Prostate gland (tissue), 2 donors: ENCODE measurements at regions not wholly inside any gene's neighbourhood (a gene's known extent, or its start where the extent isn't known, plus 50 kb on each side); places are given as distances from the start of the nearest gene placed in this dataset.

ENCODE experiments used
- DNase-seq: peaks from one replicate; pipeline ENCODE4 v3.0.0-alpha.2; 2019; ENCODE audit warnings: low spot score
- H3K27ac ChIP-seq, 2 donors: fragments of 200-600 bp; sonication (generic); 2 replicates each; pipeline ENCODE4 v1.5.1; 2017 to 2019
- H3K27me3 ChIP-seq: fragments of 200-600 bp; sonication (generic); replicated peaks from 2 replicates; pipeline ENCODE4 v1.5.1; 2019; ENCODE audit not compliant: insufficient read depth
- H3K36me3 ChIP-seq, 2 donors: fragments of 200-600 bp; sonication (generic); 1 replicate in 1 of 2; 2 replicates in 1 of 2; pipeline versions ENCODE4 v1.5.1 to v1.8.1; 2017 to 2019
- H3K4me1 ChIP-seq: fragments of 200-600 bp; sonication (generic); replicated peaks from 2 replicates; pipeline ENCODE4 v1.5.1; 2019
- H3K4me3 ChIP-seq, 2 donors: fragments of 200-600 bp; sonication (generic); 2 replicates each; pipeline ENCODE4 v1.5.1; 2017 to 2019
- H3K9me3 ChIP-seq: fragments of 200-600 bp; sonication (generic); 2 replicates; pipeline ENCODE4 v1.5.1; 2017
- POLR2A ChIP-seq: fragments of 450-650 bp; IDR thresholded peaks from one replicate; pipeline ENCODE4 v1.6.1; 2016; ENCODE audit warnings: antibody characterized with exemption, mild to moderate bottlenecking
- POLR2AphosphoS5 ChIP-seq: sonication (generic); formaldehyde crosslinking; IDR thresholded peaks from one replicate; pipeline ENCODE4 v1.6.1; 2017; ENCODE audit warnings: antibody characterized with exemption
- WGBS: methylation state at CpG from one replicate; pipeline ENCODE4 v1.1.5; 2018; 5-methylcytosine and 5-hydroxymethylcytosine counted together
- intact Hi-C: fragments of 100-400 bp; cut with DNase I; formaldehyde crosslinking; loops from one replicate; pipeline ENCODE4 v1.14.2; 2022
- TF ChIP-seq, protein P1 (sequence below), 4 experiments: fragments of 200-600 bp in 2 of 4; fragments of 450-650 bp in 2 of 4; sonication (generic) in 2 of 4; IDR thresholded peaks; 1 replicate in 3 of 4; 2 replicates in 1 of 4; pipeline ENCODE4 v1.5.1; 2016 to 2019; ENCODE audit warnings: antibody characterized with exemption in 4 of 4, mild to moderate bottlenecking in 2 of 4, moderate library complexity in 2 of 4

DNA sequence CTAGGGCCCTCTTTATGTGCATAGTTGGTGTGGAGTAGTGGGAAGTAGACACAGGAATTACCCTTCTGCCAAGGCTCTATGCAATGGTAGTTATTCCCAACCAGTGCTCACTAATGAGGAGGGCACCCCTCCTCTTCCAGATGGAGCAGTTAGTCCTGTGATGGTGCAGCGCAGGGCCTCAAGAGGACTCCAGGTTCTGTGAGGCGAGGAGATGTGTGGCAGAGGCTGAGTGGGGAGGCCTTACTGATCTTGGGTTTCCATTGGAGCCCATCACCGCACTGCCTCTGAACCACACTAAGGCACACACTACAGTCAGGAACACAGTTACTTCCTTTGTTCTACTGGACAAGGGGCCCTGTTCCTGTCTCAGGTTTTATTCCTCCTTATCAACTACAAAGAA lies 122.5 kb upstream of the POU3F1 start:
- TF ChIP-seq, protein P1, sequence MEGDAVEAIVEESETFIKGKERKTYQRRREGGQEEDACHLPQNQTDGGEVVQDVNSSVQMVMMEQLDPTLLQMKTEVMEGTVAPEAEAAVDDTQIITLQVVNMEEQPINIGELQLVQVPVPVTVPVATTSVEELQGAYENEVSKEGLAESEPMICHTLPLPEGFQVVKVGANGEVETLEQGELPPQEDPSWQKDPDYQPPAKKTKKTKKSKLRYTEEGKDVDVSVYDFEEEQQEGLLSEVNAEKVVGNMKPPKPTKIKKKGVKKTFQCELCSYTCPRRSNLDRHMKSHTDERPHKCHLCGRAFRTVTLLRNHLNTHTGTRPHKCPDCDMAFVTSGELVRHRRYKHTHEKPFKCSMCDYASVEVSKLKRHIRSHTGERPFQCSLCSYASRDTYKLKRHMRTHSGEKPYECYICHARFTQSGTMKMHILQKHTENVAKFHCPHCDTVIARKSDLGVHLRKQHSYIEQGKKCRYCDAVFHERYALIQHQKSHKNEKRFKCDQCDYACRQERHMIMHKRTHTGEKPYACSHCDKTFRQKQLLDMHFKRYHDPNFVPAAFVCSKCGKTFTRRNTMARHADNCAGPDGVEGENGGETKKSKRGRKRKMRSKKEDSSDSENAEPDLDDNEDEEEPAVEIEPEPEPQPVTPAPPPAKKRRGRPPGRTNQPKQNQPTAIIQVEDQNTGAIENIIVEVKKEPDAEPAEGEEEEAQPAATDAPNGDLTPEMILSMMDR (IDR thresholded peaks at IDR 0.05): no peak
- TF ChIP-seq POLR2A (no peak), POLR2AphosphoS5 (no peak)
- 94% methylated on average over 3 of the region's 3 CpGs for WGBS
- H3K27ac ChIP-seq: no peak overlapping the region
- no peaks in the 10 kb centered on the region for H3K9me3 ChIP-seq
- no peaks in the 10 kb centered on the region for H3K27me3 ChIP-seq
- intact Hi-C loops: no loop called here
- DNase-seq: no peak
- H3K36me3 ChIP-seq: no peaks in the 10 kb centered on the region
- H3K4me3 ChIP-seq: no peak overlapping the region
- H3K4me1 ChIP-seq: no peaks in the 10 kb centered on the region

GRCh38 chr1:38168365-38168764 lies 121.8 kb upstream of the POU3F1 start:
- Histone ChIP-seq H3K27me3 (no peaks in the 10 kb centered on the region), H3K9me3 (no peaks in the 10 kb centered on the region), H3K4me1 (no peaks in the 10 kb centered on the region), H3K4me3 (no peak overlapping the region), H3K36me3 (no peaks in the 10 kb centered on the region), H3K27ac (no peak overlapping the region)
- TF ChIP-seq, protein P1 (IDR thresholded peaks at IDR 0.05): no peak
- TF ChIP-seq POLR2AphosphoS5 (no peak), POLR2A (no peak)
- WGBS: 96% methylated on average over 2 of the region's 2 CpGs
- intact Hi-C loops: no loop called here
- DNase-seq: no peak

DNA sequence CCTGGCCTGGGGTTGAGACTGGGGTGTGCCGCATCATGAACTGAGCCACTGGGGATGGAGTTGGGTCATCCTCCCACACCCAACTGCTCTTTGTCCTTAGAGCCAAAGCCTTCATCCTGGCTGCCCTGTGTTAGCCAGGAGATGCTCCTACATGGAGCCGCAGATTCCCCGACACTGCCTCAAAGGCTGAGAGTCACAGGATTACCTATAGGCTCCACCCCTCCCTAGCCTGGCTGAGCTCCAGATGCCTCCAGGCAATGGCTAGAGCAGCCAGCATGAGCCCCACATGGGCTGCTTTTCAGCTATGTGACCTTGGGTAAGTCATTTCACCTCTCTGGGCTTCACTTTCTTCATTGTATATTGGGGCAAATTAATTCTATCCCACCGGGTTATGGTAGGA lies 119.9 kb upstream of the POU3F1 start:
- Histone ChIP-seq H3K4me3 (no peak overlapping the region), H3K27ac (no peak overlapping the region), H3K27me3 (no peaks in the 10 kb centered on the region), H3K4me1 (no peaks in the 10 kb centered on the region), H3K9me3 (no peaks in the 10 kb centered on the region), H3K36me3 (no peaks in the 10 kb centered on the region)
- 88% methylated on average over 4 of the region's 4 CpGs for WGBS
- DNase-seq: no peak
- intact Hi-C loops: no loop called here
- TF ChIP-seq, protein P1 (IDR thresholded peaks at IDR 0.05): no peak
- TF ChIP-seq POLR2AphosphoS5 (no peak), POLR2A (no peak)

DNA sequence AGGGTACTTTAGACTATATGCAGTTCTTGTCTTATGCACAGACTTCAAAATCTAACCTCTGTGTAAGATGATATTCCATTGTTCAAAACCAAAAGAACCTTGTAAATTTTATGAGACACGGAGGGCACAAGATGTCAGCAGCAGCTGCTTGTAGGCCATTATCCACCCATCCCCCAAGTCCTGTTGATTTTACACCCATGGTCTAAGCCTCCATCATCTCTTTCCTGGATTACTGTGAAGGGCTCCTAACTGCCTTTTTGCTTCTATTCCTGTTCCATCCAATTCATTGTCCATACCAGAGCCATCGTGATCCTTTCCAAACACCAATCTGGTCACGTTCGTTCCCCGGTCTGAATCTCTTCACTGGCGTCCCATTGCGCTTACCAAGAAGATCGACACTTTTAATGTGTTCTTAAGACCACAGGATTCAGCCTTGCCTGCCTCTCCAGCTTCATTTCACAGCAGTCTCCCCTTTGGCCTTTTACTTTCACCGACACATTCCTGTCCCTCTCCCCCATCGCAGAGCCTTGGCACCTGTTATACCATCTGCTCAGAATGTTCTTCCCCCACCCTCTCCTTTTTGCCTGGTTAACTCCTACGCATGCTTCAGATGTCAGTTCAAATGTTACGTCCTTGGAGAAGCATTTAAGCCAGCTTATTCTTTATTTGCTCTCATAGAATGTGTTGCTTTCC lies 107.3 kb upstream of the POU3F1 start:
- 66% methylated on average over 12 of the region's 12 CpGs for WGBS
- no peak for DNase-seq
- H3K36me3 ChIP-seq: no peaks in the 10 kb centered on the region
- TF ChIP-seq POLR2AphosphoS5 (no peak), POLR2A (no peak)
- TF ChIP-seq, protein P1 (IDR thresholded peaks at IDR 0.05): no peak
- H3K4me3 ChIP-seq: no peak overlapping the region
- H3K27ac ChIP-seq: no peak overlapping the region
- no peaks in the 10 kb centered on the region for H3K4me1 ChIP-seq
- no peaks in the 10 kb centered on the region for H3K9me3 ChIP-seq
- intact Hi-C loops: no loop called here
- H3K27me3 ChIP-seq: no peaks in the 10 kb centered on the region

DNA sequence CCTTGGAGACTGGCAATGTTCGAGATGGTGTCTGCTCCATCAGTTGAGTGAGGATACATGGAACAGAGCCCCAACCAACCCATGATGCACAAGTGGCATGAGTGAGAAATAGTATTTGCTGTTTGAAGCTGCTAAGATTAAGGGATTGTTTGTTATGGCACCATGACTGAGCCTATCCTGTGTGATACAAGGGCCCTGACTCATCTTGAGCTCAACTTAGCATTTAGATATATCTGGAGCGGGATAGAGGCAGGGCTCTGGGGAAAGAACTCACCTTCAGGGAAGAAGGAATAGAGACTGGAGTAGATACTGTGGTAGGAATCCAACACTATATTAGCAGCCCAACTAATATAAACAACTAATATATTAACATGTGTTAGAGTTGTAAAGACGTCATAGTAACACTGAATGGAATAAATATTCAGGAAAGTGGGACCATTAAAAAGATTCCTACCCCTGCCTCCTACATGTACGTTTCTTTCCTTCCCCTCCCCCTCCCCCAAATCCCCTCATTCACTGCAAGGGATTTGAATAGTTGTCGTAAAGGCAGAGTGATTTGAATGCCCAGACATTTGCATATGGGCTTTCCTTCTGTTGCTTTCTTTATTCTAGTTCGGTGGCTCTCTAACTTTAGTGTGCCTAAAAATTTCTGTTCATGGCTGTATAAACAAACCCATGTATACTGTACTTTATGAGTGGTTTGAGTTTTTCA lies 106.6 kb upstream of the POU3F1 start:
- WGBS: 41% methylated on average over 6 of the region's 6 CpGs
- TF ChIP-seq POLR2A (no peak), POLR2AphosphoS5 (no peak)
- TF ChIP-seq, protein P1 (IDR thresholded peaks at IDR 0.05): no peak
- H3K4me1 ChIP-seq: no peaks in the 10 kb centered on the region
- H3K9me3 ChIP-seq: no peaks in the 10 kb centered on the region
- DNase-seq: no peak
- H3K36me3 ChIP-seq: no peaks in the 10 kb centered on the region
- no peak overlapping the region for H3K27ac ChIP-seq
- intact Hi-C loops: no loop called here
- H3K4me3 ChIP-seq: no peak overlapping the region
- H3K27me3 ChIP-seq: no peaks in the 10 kb centered on the region
